HCT116 (cell line): ENCODE measurements at regions not wholly inside any gene's neighbourhood (a gene's known extent, or its start where the extent isn't known, plus 50 kb on each side); places are given as distances from the start of the nearest gene placed in this dataset.
"Not testable (repeated sequence)": the region's sequence is repeated elsewhere in the genome, so short reads cannot be mapped to it uniquely, and the experiment has no call there.

Experiments used
- ATAC-seq: fragments of 200-7000 bp; cut with Tn5 transposase; 2 replicates; pipeline ENCODE4 v1.9.1; 2020; ENCODE audit warnings: mild to moderate bottlenecking, moderate library complexity
- BruUV-seq: library from RNA; stranded (reverse); fragments of 400-500 nt; replicated peaks from 2 replicates; lab custom pipeline; 2021; lab: Mats Ljungman, UMichigan
- CTCF ChIA-PET: fragments of 300-600 bp; sonication (Branson Sonifier 250); formaldehyde crosslinking; loops from one replicate; lab custom pipeline; 2021; ENCODE audit warnings: antibody characterized with exemption; lab: Charles Lee
- POLR2A ChIA-PET: fragments of 300-600, 350-600 bp; sonication (Branson Sonifier 250); formaldehyde crosslinking; loops from one replicate; lab custom pipeline; 2021; ENCODE audit warnings: antibody characterized with exemption; lab: Charles Lee
- RAD21 ChIA-PET, 2 experiments: fragments of 300-600 bp; sonication (Branson Sonifier 250); formaldehyde crosslinking; loops; one replicate each; lab custom pipeline; 2023; ENCODE audit warnings: low total read pairs in 2 of 2; ENCODE audit not compliant: uncharacterized antibody in 2 of 2, unreplicated experiment in 2 of 2, low non-redundant PET in 1 of 2; lab: Charles Lee
- DNase-seq: peaks from one replicate; pipeline ENCODE4 v3.0.0-alpha.2; 2010; ENCODE audit warnings: low read depth, low spot score
- H2AFZ ChIP-seq: fragments of 200-600 bp; shearing (Covaris generic), sonication (generic); 2 replicates; pipeline ENCODE4 v1.6.1; 2017; ENCODE audit warnings: low read depth, mixed run types, mixed read lengths, antibody characterized with exemption, low read length; ENCODE audit not compliant: poor library complexity, severe bottlenecking
- H3K27ac ChIP-seq: 2 replicates; pipeline ENCODE4 v1.5.1; 2012; ENCODE audit warnings: low read depth, low read length
- H3K27me3 ChIP-seq: fragments of 200-600 bp; sonication (generic); 2 replicates; pipeline ENCODE4 v1.6.1; 2016; ENCODE audit warnings: mixed run types, low read length, mixed read lengths; ENCODE audit not compliant: insufficient read depth
- H3K36me3 ChIP-seq, 2 experiments: fragments of 200-500 bp in 1 of 2; fragments of 200-600 bp in 1 of 2; sonication (Bioruptor generic) in 1 of 2; sonication (generic) in 1 of 2; 2 replicates each; pipeline versions ENCODE4 v1.5.1 to v1.6.1; 2014 to 2016; ENCODE audit warnings: low read length in 2 of 2, inconsistent platforms in 1 of 2, mixed read lengths in 1 of 2, mixed run types in 1 of 2; ENCODE audit not compliant: insufficient read depth in 2 of 2, control insufficient read depth in 1 of 2
- H3K4me1 ChIP-seq, 2 experiments: fragments of 200-600 bp in 1 of 2; sonication (generic) in 1 of 2; 2 replicates each; pipeline versions ENCODE4 v1.5.1 to v1.6.1; 2012 to 2017; ENCODE audit warnings: low read length in 2 of 2, inconsistent platforms in 1 of 2, mild to moderate bottlenecking in 1 of 2, mixed read lengths in 1 of 2, mixed run types in 1 of 2, moderate library complexity in 1 of 2; ENCODE audit not compliant: insufficient read depth in 2 of 2, control insufficient read depth in 1 of 2
- H3K4me2 ChIP-seq: fragments of 200-600 bp; sonication (generic); 2 replicates; pipeline ENCODE4 v1.6.1; 2017; ENCODE audit warnings: mixed run types, low read length, mixed read lengths
- H3K4me3 ChIP-seq, 2 experiments: fragments of 200-600 bp in 1 of 2; sonication (generic) in 1 of 2; replicated peaks in 1 of 2; 2 replicates each; pipeline ENCODE4 v1.5.1; 2011 to 2016; ENCODE audit warnings: low read length in 2 of 2, control low read depth in 1 of 2, low read depth in 1 of 2, mild to moderate bottlenecking in 1 of 2, mixed read lengths in 1 of 2, mixed run types in 1 of 2
- H3K79me2 ChIP-seq: fragments of 200-600 bp; sonication (generic); 2 replicates; pipeline ENCODE4 v1.6.1; 2017; ENCODE audit warnings: mild to moderate bottlenecking, mixed run types, low read length, moderate library complexity, mixed read lengths; ENCODE audit not compliant: insufficient read depth
- H3K9ac ChIP-seq: fragments of 200-600 bp; sonication (generic); 2 replicates; pipeline ENCODE4 v1.6.1; 2016; ENCODE audit warnings: low read length, mixed read lengths
- H3K9me2 ChIP-seq: fragments of 200-600 bp; sonication (generic), shearing (Covaris generic); 2 replicates; pipeline ENCODE4 v1.6.1; 2017; ENCODE audit warnings: mixed run types, mild to moderate bottlenecking, moderate library complexity; ENCODE audit not compliant: insufficient read depth
- H3K9me3 ChIP-seq, 2 experiments: fragments of 200-500 bp in 1 of 2; fragments of 200-600 bp in 1 of 2; sonication (Bioruptor generic) in 1 of 2; sonication (generic) in 1 of 2; 2 replicates each; pipeline ENCODE4 v1.6.1; 2014 to 2017; ENCODE audit warnings: low read length in 2 of 2, mixed read lengths in 2 of 2, inconsistent platforms in 1 of 2, low read depth in 1 of 2, mild to moderate bottlenecking in 1 of 2, mixed run types in 1 of 2, moderate library complexity in 1 of 2; ENCODE audit not compliant: control insufficient read depth in 1 of 2, insufficient read depth in 1 of 2
- H4K20me1 ChIP-seq: fragments of 200-600 bp; sonication (generic), shearing (Covaris generic); 2 replicates; pipeline ENCODE4 v1.6.1; 2017; ENCODE audit warnings: mixed run types, mild to moderate bottlenecking, moderate library complexity; ENCODE audit not compliant: insufficient read depth
- CBX3 ChIP-seq: IDR thresholded peaks from 2 replicates; pipeline ENCODE4 v1.6.1; 2012; ENCODE audit warnings: low read depth
- CEBPB ChIP-seq: IDR thresholded peaks from 2 replicates; pipeline ENCODE4 v1.6.1; 2012; ENCODE audit warnings: low read depth
- CTCF ChIP-seq, 3 experiments: fragments of 200-600 bp in 1 of 3; sonication (generic) in 1 of 3; IDR thresholded peaks in 2 of 3; conservative IDR thresholded peaks in 1 of 3; 2 replicates each; pipeline ENCODE4 v1.5.1; 2012 to 2017; ENCODE audit warnings: low read depth in 2 of 3, low read length in 2 of 3, antibody characterized with exemption in 1 of 3, borderline replicate concordance in 1 of 3, control low read depth in 1 of 3, mild to moderate bottlenecking in 1 of 3, mixed read lengths in 1 of 3, mixed run types in 1 of 3, moderate library complexity in 1 of 3; ENCODE audit not compliant: insufficient read depth in 1 of 3
- EGR1 ChIP-seq: IDR thresholded peaks from 2 replicates; pipeline ENCODE4 v1.6.1; 2012; ENCODE audit warnings: low read depth
- EZH2phosphoT487 ChIP-seq: fragments of 200-600 bp; IDR thresholded peaks from 2 replicates; pipeline ENCODE4 v1.6.1; 2018; ENCODE audit warnings: antibody characterized with exemption, borderline replicate concordance
- FOSL1 ChIP-seq: IDR thresholded peaks from 2 replicates; pipeline ENCODE4 v1.6.1; 2012; ENCODE audit warnings: low read depth
- JUND ChIP-seq: IDR thresholded peaks from 2 replicates; pipeline ENCODE4 v1.6.1; 2012
- POLR2AphosphoS5 ChIP-seq: IDR thresholded peaks from 2 replicates; pipeline ENCODE4 v1.6.1; 2011; ENCODE audit warnings: mild to moderate bottlenecking, low read depth, low read length, moderate library complexity
- RAD21 ChIP-seq: IDR thresholded peaks from 2 replicates; pipeline ENCODE4 v1.6.1; 2012; ENCODE audit warnings: low read depth, mild to moderate bottlenecking
- REST ChIP-seq: IDR thresholded peaks from 2 replicates; pipeline ENCODE4 v1.6.1; 2012; ENCODE audit warnings: low read depth
- SIN3A ChIP-seq: IDR thresholded peaks from 2 replicates; pipeline ENCODE4 v1.6.1; 2012; ENCODE audit warnings: low read depth
- SP1 ChIP-seq: IDR thresholded peaks from 2 replicates; pipeline ENCODE4 v1.6.1; 2012; ENCODE audit warnings: low read depth
- SRF ChIP-seq: IDR thresholded peaks from 2 replicates; pipeline ENCODE4 v1.6.1; 2012; ENCODE audit warnings: low read depth
- YY1 ChIP-seq: IDR thresholded peaks from 2 replicates; pipeline ENCODE4 v1.6.1; 2011; ENCODE audit warnings: low read length, low read depth, moderate library complexity, mild to moderate bottlenecking; ENCODE audit not compliant: insufficient replicate concordance; ENCODE audit errors: extremely low read depth
- ZNF274 ChIP-seq: fragments of 200-500 bp; sonication (Bioruptor generic); IDR thresholded peaks from 2 replicates; pipeline ENCODE4 v1.6.1; 2014; ENCODE audit warnings: mild to moderate bottlenecking, low read depth, low read length, inconsistent platforms
- intact Hi-C: fragments of 100-400 bp; cut with micrococcal nuclease; formaldehyde crosslinking; loops from 2 replicates; pipeline ENCODE4 v1.10.0; 2022
- TF ChIP-seq, protein P1 (sequence below): IDR thresholded peaks from 2 replicates; pipeline ENCODE4 v1.6.1; 2012
- TF ChIP-seq, protein P2 (sequence below): IDR thresholded peaks from 2 replicates; pipeline ENCODE4 v1.6.1; 2012

GRCh38 chr13:76296751-76297150 is 589.5 kb downstream of the KCTD12 start:
- no peaks in the 10 kb centered on the region for H3K9me3 ChIP-seq
- CTCF ChIA-PET = no interaction called here
- no peak overlapping the region for H2AFZ ChIP-seq
- no peaks in the 10 kb centered on the region for H3K36me3 ChIP-seq
- H3K27me3 ChIP-seq = no peaks in the 10 kb centered on the region
- H3K4me1 ChIP-seq = no peaks in the 10 kb centered on the region
- H3K9ac ChIP-seq = no peak overlapping the region
- DNase-seq = no peak
- H3K27ac ChIP-seq = no peak overlapping the region
- H3K79me2 ChIP-seq = no peaks in the 10 kb centered on the region
- RAD21 ChIA-PET = no interaction called here
- no peak overlapping the region for H3K4me2 ChIP-seq
- H3K4me3 ChIP-seq = no peak overlapping the region
- intact Hi-C loops = no loop called here
- TF ChIP-seq SRF = no peak
- no peak for TF ChIP-seq EZH2phosphoT487
- TF ChIP-seq JUND = no peak
- TF ChIP-seq RAD21 = no peak
- no peak for TF ChIP-seq EGR1
- TF ChIP-seq, protein P1, sequence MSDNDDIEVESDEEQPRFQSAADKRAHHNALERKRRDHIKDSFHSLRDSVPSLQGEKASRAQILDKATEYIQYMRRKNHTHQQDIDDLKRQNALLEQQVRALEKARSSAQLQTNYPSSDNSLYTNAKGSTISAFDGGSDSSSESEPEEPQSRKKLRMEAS = no peak
- TF ChIP-seq SIN3A = no peak
- no peak for TF ChIP-seq CTCF (IDR thresholded peaks at IDR 0.05 in 2 of 3, conservative IDR thresholded peaks at IDR 0.05 in 1 of 3; ENCODE audit: borderline replicate concordance in 1 of 3, insufficient read depth in 1 of 3, low read depth in 2 of 3, low read length in 2 of 3)
- TF ChIP-seq, protein P2, sequence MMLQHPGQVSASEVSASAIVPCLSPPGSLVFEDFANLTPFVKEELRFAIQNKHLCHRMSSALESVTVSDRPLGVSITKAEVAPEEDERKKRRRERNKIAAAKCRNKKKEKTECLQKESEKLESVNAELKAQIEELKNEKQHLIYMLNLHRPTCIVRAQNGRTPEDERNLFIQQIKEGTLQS = no peak
- TF ChIP-seq SP1 = no peak
- no peak for TF ChIP-seq POLR2AphosphoS5
- TF ChIP-seq CBX3 = no peak
- no peak for TF ChIP-seq YY1
- TF ChIP-seq ZNF274 = no peak
- TF ChIP-seq CEBPB = no peak
- no peak for TF ChIP-seq REST
- TF ChIP-seq FOSL1 = no peak
- no peak for ATAC-seq
- BruUV-seq = no TSS peak
- POLR2A ChIA-PET = no interaction called here
- H4K20me1 ChIP-seq = no peaks in the 10 kb centered on the region
- H3K9me2 ChIP-seq = no peaks in the 10 kb centered on the region

DNA sequence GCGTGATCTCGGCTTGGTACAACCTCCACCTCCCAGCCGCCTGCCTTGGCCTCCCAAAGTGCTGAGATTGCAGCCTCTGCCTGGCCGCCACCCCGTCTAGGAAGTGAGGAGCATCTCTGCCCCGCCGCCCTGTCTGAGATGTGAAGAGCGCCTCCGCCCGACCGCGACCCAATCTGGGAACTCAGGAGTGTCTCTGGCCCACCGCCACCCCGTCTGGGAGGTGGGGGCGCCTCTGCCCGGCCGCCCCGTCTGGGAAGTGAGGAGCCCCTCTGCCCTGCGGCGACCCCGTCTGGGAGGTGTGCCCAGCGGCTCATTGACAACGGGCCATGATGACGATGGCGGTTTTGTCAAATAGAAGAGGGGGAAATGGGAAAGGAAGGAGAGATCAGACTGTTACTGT is 591.2 kb downstream of the KCTD12 start:
- CTCF ChIA-PET, intact Hi-C loops: not testable (repeated sequence)

More for the DNA sequence above, 591.2 kb downstream of the KCTD12 start:
- RAD21 ChIA-PET, H3K27me3 ChIP-seq, H3K36me3 ChIP-seq, H3K27ac ChIP-seq, H3K9ac ChIP-seq, H3K4me3 ChIP-seq, H2AFZ ChIP-seq, H3K9me2 ChIP-seq, DNase-seq, H3K4me2 ChIP-seq, ATAC-seq, H4K20me1 ChIP-seq, H3K4me1 ChIP-seq, H3K79me2 ChIP-seq, POLR2A ChIA-PET, BruUV-seq, H3K9me3 ChIP-seq: not testable (repeated sequence)
